ENCODE measurements at regions not wholly inside any gene's neighbourhood (a gene's known extent, or its start where the extent isn't known, plus 50 kb on each side); places are given as distances from the start of the nearest gene placed in this dataset.

- Histone ChIP-seq H3K27me3 (ENCODE audit: insufficient read depth, low read length) (no peaks in the 10 kb centered on the region), H3K9me3 (ENCODE audit: low read depth, low read length) (no peaks in the 10 kb centered on the region), H3K4me3 (ENCODE audit: low read length) (no peak overlapping the region), H3K4me1 (ENCODE audit: insufficient read depth, low read length) (peaks cover 3% of the 10 kb centered on the region)
Measured at GRCh38 chr6:113564371-113565171, 292.6 kb upstream of the MARCKS start.

- Histone ChIP-seq H3K27me3 (ENCODE audit: insufficient read depth, low read length) (no peaks in the 10 kb centered on the region), H3K4me3 (ENCODE audit: low read length) (no peak overlapping the region), H3K4me1 (ENCODE audit: insufficient read depth, low read length) (peaks cover 3% of the 10 kb centered on the region), H3K9me3 (ENCODE audit: low read depth, low read length) (no peaks in the 10 kb centered on the region)
Measured at GRCh38 chr6:113565306-113565705, 291.8 kb upstream of the MARCKS start.

- H3K27me3 ChIP-seq (ENCODE audit: insufficient read depth, low read length), result no peaks in the 10 kb centered on the region
- no peak overlapping the region for H3K4me3 ChIP-seq (ENCODE audit: low read length)
- no peaks in the 10 kb centered on the region for H3K4me1 ChIP-seq (ENCODE audit: insufficient read depth, low read length)
- H3K9me3 ChIP-seq (ENCODE audit: low read depth, low read length), result no peaks in the 10 kb centered on the region
Measured at GRCh38 chr6:113570161-113570560, 287.0 kb upstream of the MARCKS start.

DNA sequence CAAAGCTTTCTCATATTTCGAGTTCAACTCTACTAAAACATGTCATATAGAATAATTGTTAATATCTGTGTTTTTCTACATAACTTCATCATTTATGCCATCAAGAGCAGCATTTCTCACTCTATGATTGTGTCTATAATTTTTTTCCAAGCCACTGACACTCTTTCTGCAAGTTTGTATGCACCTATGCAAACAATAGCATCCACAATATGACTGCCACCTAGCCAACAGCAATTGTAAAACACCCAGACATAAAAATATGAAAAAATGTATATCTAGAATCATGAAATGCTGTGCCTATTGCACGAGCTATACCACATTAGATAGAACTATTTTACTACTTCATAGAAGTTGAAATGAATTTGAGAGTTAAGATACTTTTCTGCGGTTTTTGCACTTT is 286.5 kb upstream of the MARCKS start:
- Histone ChIP-seq H3K9me3 (ENCODE audit: low read depth, low read length) (no peaks in the 10 kb centered on the region), H3K4me3 (ENCODE audit: low read length) (no peak overlapping the region), H3K4me1 (ENCODE audit: insufficient read depth, low read length) (no peaks in the 10 kb centered on the region), H3K27me3 (ENCODE audit: insufficient read depth, low read length) (no peaks in the 10 kb centered on the region)

DNA sequence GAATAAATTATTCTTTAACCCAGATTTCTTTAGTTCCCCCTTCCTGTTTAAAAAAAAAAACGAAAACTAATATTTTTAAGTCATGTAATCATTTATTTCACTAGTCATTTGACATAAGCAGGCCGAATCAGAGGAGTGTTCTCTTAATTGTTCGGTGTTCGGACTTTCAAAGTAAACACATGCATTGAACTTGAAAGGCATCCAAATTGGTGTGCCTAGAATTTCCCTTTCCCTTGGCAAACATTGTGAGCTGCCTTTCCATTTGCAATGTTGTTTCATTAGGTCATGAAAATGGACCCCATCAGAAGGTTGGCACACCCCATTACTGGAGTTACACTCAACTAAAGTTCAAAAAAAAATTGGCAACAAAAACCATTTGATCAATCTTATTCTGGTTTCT is 283.0 kb upstream of the MARCKS start:
- no peak overlapping the region for H3K4me3 ChIP-seq (ENCODE audit: low read length)
- H3K27me3 ChIP-seq (ENCODE audit: insufficient read depth, low read length), result no peaks in the 10 kb centered on the region
- H3K9me3 ChIP-seq (ENCODE audit: low read depth, low read length), result no peaks in the 10 kb centered on the region
- no peaks in the 10 kb centered on the region for H3K4me1 ChIP-seq (ENCODE audit: insufficient read depth, low read length)

DNA sequence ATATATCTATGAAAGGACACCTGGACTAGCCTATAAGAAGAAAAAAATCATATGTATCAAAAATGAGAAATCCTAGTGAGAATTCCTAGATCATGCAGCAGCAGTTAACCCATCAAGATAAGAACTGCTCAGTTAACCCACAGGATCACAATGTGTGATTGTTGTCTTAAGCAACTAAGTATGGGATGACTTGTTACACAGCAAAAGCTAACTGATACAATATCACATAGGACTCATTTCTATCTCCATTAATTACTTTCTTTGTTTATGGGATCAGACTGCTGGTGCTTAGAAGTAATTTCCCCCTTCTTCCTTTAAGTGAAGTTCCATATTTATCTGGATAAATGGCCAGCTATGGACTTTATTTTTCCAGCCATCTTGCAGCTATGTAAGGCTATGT is 280.8 kb upstream of the MARCKS start:
- Histone ChIP-seq H3K9me3 (ENCODE audit: low read depth, low read length) (no peaks in the 10 kb centered on the region), H3K4me3 (ENCODE audit: low read length) (no peak overlapping the region), H3K4me1 (ENCODE audit: insufficient read depth, low read length) (no peaks in the 10 kb centered on the region), H3K27me3 (ENCODE audit: insufficient read depth, low read length) (no peaks in the 10 kb centered on the region)

DNA sequence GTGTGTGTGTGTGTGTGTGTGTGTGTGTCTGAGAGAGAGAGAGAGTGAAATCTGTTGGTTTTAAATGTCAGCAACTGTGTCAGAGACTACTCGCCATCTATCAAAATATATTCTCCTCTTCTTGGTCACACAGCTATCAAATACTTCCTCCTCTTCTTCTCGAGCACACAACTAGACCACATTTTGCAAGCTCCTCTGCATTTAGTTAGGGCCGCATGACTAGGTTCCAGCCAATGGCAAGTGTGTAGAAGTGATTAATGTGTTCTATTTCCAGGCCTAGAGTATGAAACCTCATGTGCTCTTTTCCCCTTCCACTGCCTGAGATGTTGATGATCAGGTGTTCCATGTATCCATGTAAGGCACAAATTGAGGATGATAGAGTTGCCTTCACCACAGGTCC is 278.5 kb upstream of the MARCKS start:
- H3K9me3 ChIP-seq (ENCODE audit: low read depth, low read length), result no peaks in the 10 kb centered on the region
- H3K4me3 ChIP-seq (ENCODE audit: low read length), result no peak overlapping the region
- H3K4me1 ChIP-seq (ENCODE audit: insufficient read depth, low read length), result no peaks in the 10 kb centered on the region
- H3K27me3 ChIP-seq (ENCODE audit: insufficient read depth, low read length), result no peaks in the 10 kb centered on the region

GRCh38 chr6:113584767-113585166 is 272.4 kb upstream of the MARCKS start:
- Histone ChIP-seq H3K9me3 (ENCODE audit: low read depth, low read length) (no peaks in the 10 kb centered on the region), H3K4me1 (ENCODE audit: insufficient read depth, low read length) (no peaks in the 10 kb centered on the region), H3K27me3 (ENCODE audit: insufficient read depth, low read length) (no peaks in the 10 kb centered on the region), H3K4me3 (ENCODE audit: low read length) (no peak overlapping the region)

- no peaks in the 10 kb centered on the region for H3K27me3 ChIP-seq (ENCODE audit: insufficient read depth, low read length)
- H3K4me3 ChIP-seq (ENCODE audit: low read length), result no peak overlapping the region
- no peaks in the 10 kb centered on the region for H3K4me1 ChIP-seq (ENCODE audit: insufficient read depth, low read length)
- H3K9me3 ChIP-seq (ENCODE audit: low read depth, low read length), result no peaks in the 10 kb centered on the region
Measured at GRCh38 chr6:113585246-113585645, 271.9 kb upstream of the MARCKS start.

GRCh38 chr6:113586413-113587077 is 270.6 kb upstream of the MARCKS start:
- H3K27me3 ChIP-seq (ENCODE audit: insufficient read depth, low read length), result no peaks in the 10 kb centered on the region
- H3K4me3 ChIP-seq (ENCODE audit: low read length), result no peak overlapping the region
- no peaks in the 10 kb centered on the region for H3K4me1 ChIP-seq (ENCODE audit: insufficient read depth, low read length)
- H3K9me3 ChIP-seq (ENCODE audit: low read depth, low read length), result no peaks in the 10 kb centered on the region

- Histone ChIP-seq H3K4me3 (ENCODE audit: low read length) (no peak overlapping the region), H3K27me3 (ENCODE audit: insufficient read depth, low read length) (no peaks in the 10 kb centered on the region), H3K9me3 (ENCODE audit: low read depth, low read length) (no peaks in the 10 kb centered on the region), H3K4me1 (ENCODE audit: insufficient read depth, low read length) (no peaks in the 10 kb centered on the region)
Measured at GRCh38 chr6:113587078-113587699, 270.0 kb upstream of the MARCKS start.

- no peak overlapping the region for H3K4me3 ChIP-seq (ENCODE audit: low read length)
- no peaks in the 10 kb centered on the region for H3K27me3 ChIP-seq (ENCODE audit: insufficient read depth, low read length)
- no peaks in the 10 kb centered on the region for H3K9me3 ChIP-seq (ENCODE audit: low read depth, low read length)
- no peaks in the 10 kb centered on the region for H3K4me1 ChIP-seq (ENCODE audit: insufficient read depth, low read length)
Measured at GRCh38 chr6:113588646-113589045, 268.5 kb upstream of the MARCKS start.

GRCh38 chr6:113591896-113592827 is 265.0 kb upstream of the MARCKS start:
- Histone ChIP-seq H3K27me3 (ENCODE audit: insufficient read depth, low read length) (no peaks in the 10 kb centered on the region), H3K4me1 (ENCODE audit: insufficient read depth, low read length) (no peaks in the 10 kb centered on the region), H3K4me3 (ENCODE audit: low read length) (no peak overlapping the region), H3K9me3 (ENCODE audit: low read depth, low read length) (no peaks in the 10 kb centered on the region)

DNA sequence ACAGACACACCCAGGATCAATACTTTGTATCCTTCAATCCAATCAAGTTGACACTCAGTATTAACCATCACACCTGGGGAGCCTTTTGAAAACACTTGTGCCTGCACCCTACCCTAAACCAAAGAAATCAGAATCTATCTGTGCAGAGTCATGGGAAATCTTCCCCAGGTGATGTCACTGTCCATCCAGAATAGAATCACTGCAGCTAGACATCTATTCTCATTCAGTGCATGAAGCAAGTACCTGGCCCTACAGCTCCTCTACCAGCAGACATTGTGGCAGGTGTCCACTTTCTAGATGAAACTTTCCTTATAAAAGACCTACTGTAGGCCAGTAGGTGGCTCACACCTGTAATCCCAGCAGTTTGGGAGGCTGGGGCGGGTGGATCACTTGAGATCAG is 262.4 kb upstream of the MARCKS start:
- Histone ChIP-seq H3K4me1 (ENCODE audit: insufficient read depth, low read length) (no peaks in the 10 kb centered on the region), H3K9me3 (ENCODE audit: low read depth, low read length) (no peaks in the 10 kb centered on the region), H3K27me3 (ENCODE audit: insufficient read depth, low read length) (no peaks in the 10 kb centered on the region), H3K4me3 (ENCODE audit: low read length) (no peak overlapping the region)

DNA sequence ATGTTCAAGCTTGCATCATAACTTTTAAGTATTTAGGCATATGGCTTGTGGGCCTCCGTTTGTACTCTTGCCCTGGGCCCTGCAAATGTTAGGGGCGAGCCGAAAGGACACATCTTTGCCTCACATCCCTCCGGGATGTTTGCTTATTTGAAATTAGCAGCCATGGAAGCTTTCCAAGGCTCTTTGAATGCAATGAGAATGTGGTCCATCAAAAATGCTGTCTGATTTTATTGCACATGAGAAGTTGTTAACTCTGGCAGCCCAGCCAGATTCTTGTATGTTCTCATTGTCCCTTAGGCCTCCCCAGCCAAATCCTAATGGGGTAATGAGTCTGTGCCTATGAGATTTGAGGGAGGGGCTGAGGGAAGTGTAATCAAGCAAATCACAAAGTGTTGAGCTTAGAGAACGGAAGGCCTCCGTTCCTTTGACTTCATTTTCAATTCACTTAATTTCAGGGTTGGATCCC is 261.2 kb upstream of the MARCKS start:
- no peaks in the 10 kb centered on the region for H3K9me3 ChIP-seq (ENCODE audit: low read depth, low read length)
- no peaks in the 10 kb centered on the region for H3K27me3 ChIP-seq (ENCODE audit: insufficient read depth, low read length)
- H3K4me3 ChIP-seq (ENCODE audit: low read length), result no peak overlapping the region
- H3K4me1 ChIP-seq (ENCODE audit: insufficient read depth, low read length), result no peaks in the 10 kb centered on the region
